ENCODE measurements at regions not wholly inside any gene's neighbourhood (a gene's known extent, or its start where the extent isn't known, plus 50 kb on each side); places are given as distances from the start of the nearest gene placed in this dataset.

DNA sequence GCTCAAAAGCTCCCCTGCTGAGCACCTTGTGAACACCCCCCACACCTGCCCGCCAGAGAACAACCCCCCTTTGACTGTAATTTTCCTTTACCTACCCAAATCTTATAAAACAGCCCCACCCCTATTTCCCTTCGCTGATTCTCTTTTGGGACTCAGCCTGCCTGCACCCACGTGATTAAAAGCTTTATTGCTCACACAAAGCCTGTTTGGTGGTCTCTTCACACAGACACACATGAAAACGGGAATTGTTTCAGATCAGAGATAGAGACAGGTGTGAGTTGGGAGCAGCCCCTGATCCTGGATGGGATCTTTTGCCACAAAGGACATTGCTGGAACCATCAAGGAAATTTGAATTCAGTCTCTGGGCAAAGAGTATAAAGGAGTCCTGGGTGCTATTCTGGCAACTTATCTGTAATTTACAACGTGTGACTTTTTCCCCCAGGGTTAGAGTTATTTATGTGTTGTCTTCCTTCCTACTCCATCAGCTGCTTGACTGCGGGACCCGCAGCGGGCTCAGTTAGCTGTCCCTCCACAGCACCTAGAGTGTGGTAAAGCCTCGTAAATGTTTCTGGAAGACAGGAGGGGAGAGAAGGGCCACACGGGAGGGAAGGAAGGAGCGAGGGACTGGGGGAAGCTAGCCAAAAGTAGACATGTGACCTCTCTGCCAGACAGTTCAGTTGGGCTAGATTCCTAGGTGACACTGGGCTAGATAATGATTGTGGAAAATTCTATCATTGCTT, 437.0 kb downstream of the ZNF608 start:
- Histone ChIP-seq H3K4me1 (no peaks in the 10 kb centered on the region), H3K27ac (no peak overlapping the region), H3K9me3 (no peaks in the 10 kb centered on the region), H3K36me3 (no peaks in the 10 kb centered on the region), H3K4me3 (no peak overlapping the region), H3K27me3 (no peaks in the 10 kb centered on the region)
- TF ChIP-seq CTCF (IDR thresholded peaks at IDR 0.05): no peak
- no peak for DNase-seq (ENCODE audit: low spot score)

GRCh38 chr5:124303366-124303765, 443.1 kb downstream of the ZNF608 start:
- no peak overlapping the region for H3K27ac ChIP-seq
- no peak for TF ChIP-seq CTCF (IDR thresholded peaks at IDR 0.05)
- no peak overlapping the region for H3K4me3 ChIP-seq
- H3K27me3 ChIP-seq: no peaks in the 10 kb centered on the region
- DNase-seq (ENCODE audit: low spot score): no peak
- no peaks in the 10 kb centered on the region for H3K36me3 ChIP-seq
- H3K9me3 ChIP-seq: no peaks in the 10 kb centered on the region
- H3K4me1 ChIP-seq: peaks cover 0 to 12% of the 10 kb centered on the region in 2 donors

GRCh38 chr5:124302533-124302932, 443.9 kb downstream of the ZNF608 start:
- H3K9me3 ChIP-seq: no peaks in the 10 kb centered on the region
- no peak for TF ChIP-seq CTCF (IDR thresholded peaks at IDR 0.05)
- H3K36me3 ChIP-seq: no peaks in the 10 kb centered on the region
- H3K4me1 ChIP-seq: peaks cover 0 to 12% of the 10 kb centered on the region in 2 donors
- no peaks in the 10 kb centered on the region for H3K27me3 ChIP-seq
- H3K27ac ChIP-seq: no peak overlapping the region
- H3K4me3 ChIP-seq: no peak overlapping the region
- no peak for DNase-seq (ENCODE audit: low spot score)

DNA sequence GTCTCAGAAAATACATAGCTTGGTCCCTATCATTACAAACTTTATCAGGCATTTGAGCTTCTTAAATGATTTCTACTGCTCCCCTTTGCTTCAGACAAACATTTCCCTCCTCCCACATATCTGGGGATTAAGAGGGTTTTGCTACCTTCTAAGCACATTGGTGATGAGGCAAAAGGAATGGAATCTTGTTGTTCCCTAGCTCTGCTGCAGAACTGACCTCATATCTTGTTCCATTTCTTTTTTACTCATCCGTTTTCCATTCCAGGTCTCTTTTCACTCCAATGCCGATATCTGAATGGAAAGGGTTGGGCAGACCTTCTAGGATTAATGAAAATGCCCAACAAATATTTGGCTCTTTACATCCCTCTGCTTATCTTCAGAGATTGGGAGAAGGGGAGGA, 444.6 kb downstream of the ZNF608 start:
- Histone ChIP-seq H3K27ac (no peak overlapping the region), H3K36me3 (no peaks in the 10 kb centered on the region), H3K27me3 (no peaks in the 10 kb centered on the region), H3K4me3 (no peak overlapping the region), H3K4me1 (peaks cover 0 to 12% of the 10 kb centered on the region in 2 donors), H3K9me3 (no peaks in the 10 kb centered on the region)
- DNase-seq (ENCODE audit: low spot score): no peak
- TF ChIP-seq CTCF (IDR thresholded peaks at IDR 0.05): no peak

DNA sequence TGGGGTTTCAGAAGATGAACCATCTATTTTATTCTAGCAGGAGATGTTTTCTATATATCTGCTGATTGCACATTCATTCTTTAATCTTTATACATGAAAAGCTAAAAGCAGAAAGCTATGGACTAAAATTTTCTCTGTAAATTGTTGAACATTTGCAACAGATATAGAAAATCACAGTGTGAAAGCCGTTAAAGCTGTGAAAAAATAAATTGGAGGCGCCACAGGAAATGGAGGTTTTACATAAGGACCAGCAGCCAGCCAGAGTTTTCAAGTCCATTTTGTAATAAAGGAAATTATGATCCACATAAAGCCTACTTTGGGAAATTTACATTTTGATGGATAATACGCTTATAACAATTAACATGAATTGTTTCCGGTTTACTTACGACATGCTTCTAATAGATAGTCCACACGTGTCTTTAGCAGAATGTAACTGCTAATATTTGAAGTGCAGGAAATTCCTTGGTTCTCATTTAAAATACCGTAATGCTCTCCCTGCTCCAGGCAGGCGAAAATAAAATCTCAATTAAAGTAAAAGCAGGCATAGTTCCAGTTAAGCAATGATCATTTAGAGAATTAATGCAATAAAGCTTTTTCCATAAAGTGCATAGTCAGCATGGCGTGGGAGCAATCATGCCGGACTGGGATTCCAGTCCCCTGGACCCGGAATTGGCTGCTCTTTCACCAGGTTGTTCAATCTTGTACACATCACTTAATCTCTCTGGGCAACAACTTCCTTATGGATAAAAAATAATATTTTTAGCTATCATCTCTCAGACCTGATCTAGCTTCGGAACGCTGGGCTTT, 445.4 kb downstream of the ZNF608 start:
- H3K4me1 ChIP-seq: peaks cover 0 to 12% of the 10 kb centered on the region in 2 donors
- no peak overlapping the region for H3K27ac ChIP-seq
- no peak for DNase-seq (ENCODE audit: low spot score)
- H3K9me3 ChIP-seq: no peaks in the 10 kb centered on the region
- no peaks in the 10 kb centered on the region for H3K27me3 ChIP-seq
- TF ChIP-seq CTCF (IDR thresholded peaks at IDR 0.05): no peak
- no peaks in the 10 kb centered on the region for H3K36me3 ChIP-seq
- no peak overlapping the region for H3K4me3 ChIP-seq
